Adrenal gland (tissue), 9 donors: ENCODE measurements at regions not wholly inside any gene's neighbourhood (a gene's known extent, or its start where the extent isn't known, plus 50 kb on each side); places are given as distances from the start of the nearest gene placed in this dataset.

Experiments used
- DNase-seq, 7 donors: peaks; one replicate each; pipeline ENCODE4 v3.0.0-alpha.2; 2019 to 2020
- H3K27ac ChIP-seq, 5 donors: fragments of 200-600 bp; sonication (generic) in 4 of 5; 1 replicate in 3 of 5; 2 replicates in 2 of 5; pipeline versions ENCODE4 v1.5.1 to v1.8.0; 2016 to 2020; ENCODE audit warnings: mild to moderate bottlenecking in 1 of 5
- H3K27me3 ChIP-seq: fragments of 200-600 bp; 2 replicates; pipeline ENCODE4 v1.8.0; 2021
- H3K36me3 ChIP-seq, 2 donors: fragments of 200-600 bp; replicated peaks in 1 of 2; 1 replicate in 1 of 2; 2 replicates in 1 of 2; pipeline versions ENCODE4 v1.5.1 to v1.8.0; 2018 to 2022
- H3K4me1 ChIP-seq, 2 donors: fragments of 200-600 bp; replicated peaks in 1 of 2; 1 replicate in 1 of 2; 2 replicates in 1 of 2; pipeline versions ENCODE4 v1.5.1 to v1.8.0; 2018 to 2021
- H3K4me3 ChIP-seq, 4 donors: fragments of 200-600 bp; sonication (generic) in 3 of 4; one replicate each; pipeline ENCODE4 v1.5.1; 2016 to 2018
- H3K9me3 ChIP-seq, 3 donors: fragments of 200-600 bp; sonication (generic) in 1 of 3; replicated peaks in 1 of 3; 1 replicate in 2 of 3; 2 replicates in 1 of 3; pipeline versions ENCODE4 v1.5.1 to v1.8.0; 2016 to 2021
- POLR2A ChIP-seq, 2 donors: fragments of 450-650 bp; IDR thresholded peaks; one replicate each; pipeline ENCODE4 v1.6.1; 2017; ENCODE audit warnings: antibody characterized with exemption in 2 of 2, mild to moderate bottlenecking in 2 of 2, moderate library complexity in 1 of 2
- WGBS, 4 donors: extraction: QIAGEN DNeasy Blood & Tissue Kit in 2 of 4; methylation state at CpG; one replicate each; pipeline versions ENCODE4 v1.1.5 to v1.1.7; 2013 to 2017; 5-methylcytosine and 5-hydroxymethylcytosine counted together
- intact Hi-C, 2 donors: fragments of 100-400 bp; cut with DNase I; formaldehyde crosslinking; loops; one replicate each; pipeline versions ENCODE4 v1.14.1 to v1.15.0; 2022 to 2023
- TF ChIP-seq, protein P1 (sequence below), 6 experiments: fragments of 450-650 bp in 4 of 6; fragments of 200-600 bp in 2 of 6; sonication (generic) in 1 of 6; IDR thresholded peaks; 1 replicate in 5 of 6; 2 replicates in 1 of 6; pipeline versions ENCODE4 v1.5.1 to v1.8.0; 2016 to 2021; ENCODE audit warnings: antibody characterized with exemption in 6 of 6, mild to moderate bottlenecking in 2 of 6, moderate library complexity in 1 of 6
- donor health status: healthy with polysubstance abuse.
- donor health status: Bipolar disorder and iron deficiency.
- donor health status: DM: yes; HTN: yes; CAD: no.
- donor health status: DM: no; HTN: no; CAD: no.
- donor health status: DM: no; HTN: no; CAD: no.

- Histone ChIP-seq H3K27ac (no peak overlapping the region), H3K9me3 (no peaks in the 10 kb centered on the region), H3K27me3 (no peaks in the 10 kb centered on the region), H3K4me3 (no peak overlapping the region), H3K4me1 (no peaks in the 10 kb centered on the region), H3K36me3 (no peaks in the 10 kb centered on the region)
- DNase-seq: no peak
- TF ChIP-seq POLR2A (IDR thresholded peaks at IDR 0.05): no peak
- TF ChIP-seq, protein P1, sequence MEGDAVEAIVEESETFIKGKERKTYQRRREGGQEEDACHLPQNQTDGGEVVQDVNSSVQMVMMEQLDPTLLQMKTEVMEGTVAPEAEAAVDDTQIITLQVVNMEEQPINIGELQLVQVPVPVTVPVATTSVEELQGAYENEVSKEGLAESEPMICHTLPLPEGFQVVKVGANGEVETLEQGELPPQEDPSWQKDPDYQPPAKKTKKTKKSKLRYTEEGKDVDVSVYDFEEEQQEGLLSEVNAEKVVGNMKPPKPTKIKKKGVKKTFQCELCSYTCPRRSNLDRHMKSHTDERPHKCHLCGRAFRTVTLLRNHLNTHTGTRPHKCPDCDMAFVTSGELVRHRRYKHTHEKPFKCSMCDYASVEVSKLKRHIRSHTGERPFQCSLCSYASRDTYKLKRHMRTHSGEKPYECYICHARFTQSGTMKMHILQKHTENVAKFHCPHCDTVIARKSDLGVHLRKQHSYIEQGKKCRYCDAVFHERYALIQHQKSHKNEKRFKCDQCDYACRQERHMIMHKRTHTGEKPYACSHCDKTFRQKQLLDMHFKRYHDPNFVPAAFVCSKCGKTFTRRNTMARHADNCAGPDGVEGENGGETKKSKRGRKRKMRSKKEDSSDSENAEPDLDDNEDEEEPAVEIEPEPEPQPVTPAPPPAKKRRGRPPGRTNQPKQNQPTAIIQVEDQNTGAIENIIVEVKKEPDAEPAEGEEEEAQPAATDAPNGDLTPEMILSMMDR (IDR thresholded peaks at IDR 0.05): no peak
- intact Hi-C loops: no loop called here
These were observed 251.4 kb upstream of the CLEC14A start for GRCh38 chr14:38507299-38507698.

GRCh38 chr14:38505973-38506249, 250.0 kb upstream of the CLEC14A start:
- H3K4me1 ChIP-seq: no peaks in the 10 kb centered on the region
- WGBS, 4 donors: 42 to 63% (median 50%) methylated on average over 1 of the region's 1 CpG
- H3K36me3 ChIP-seq: no peaks in the 10 kb centered on the region
- intact Hi-C loops: no loop called here
- no peak for DNase-seq
- H3K9me3 ChIP-seq: no peaks in the 10 kb centered on the region
- TF ChIP-seq POLR2A (IDR thresholded peaks at IDR 0.05): no peak
- TF ChIP-seq, protein P1 (IDR thresholded peaks at IDR 0.05): no peak
- H3K4me3 ChIP-seq: no peak overlapping the region
- H3K27me3 ChIP-seq: no peaks in the 10 kb centered on the region
- no peak overlapping the region for H3K27ac ChIP-seq

DNA sequence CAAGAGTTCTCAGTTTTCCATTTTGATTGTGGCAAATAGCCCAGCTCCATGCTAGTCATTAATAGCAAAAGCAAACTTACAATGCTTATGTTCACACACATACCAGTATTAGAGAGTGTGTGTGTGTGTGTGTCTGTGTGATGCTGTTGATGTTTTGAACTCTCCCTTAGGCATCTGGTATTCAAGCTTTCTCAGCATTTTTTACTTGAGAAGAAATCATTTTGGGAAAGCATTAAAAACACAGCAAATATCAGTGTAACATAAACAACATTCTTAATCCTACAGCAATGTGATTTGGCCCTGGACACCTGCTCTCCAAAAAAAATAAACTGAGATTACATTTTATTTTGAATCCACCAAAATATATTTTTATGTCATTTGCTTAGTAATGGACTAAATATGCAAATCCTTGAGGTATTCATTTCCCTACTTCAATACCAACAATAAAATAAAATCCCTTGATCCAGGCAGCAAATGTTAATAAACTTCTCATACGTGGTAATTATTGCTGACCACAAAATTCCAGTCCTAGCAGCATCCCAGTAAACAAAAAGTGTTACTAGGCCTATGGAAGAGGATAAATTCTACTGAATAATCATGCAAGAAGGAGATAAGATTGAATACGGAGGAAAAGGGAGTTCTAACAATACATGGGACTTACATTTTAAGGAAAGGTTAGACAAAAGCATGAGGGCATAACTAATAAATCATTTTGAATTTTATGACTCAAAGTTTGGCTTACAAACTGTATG, 249.5 kb upstream of the CLEC14A start:
- Histone ChIP-seq H3K27ac (no peak overlapping the region), H3K9me3 (no peaks in the 10 kb centered on the region), H3K36me3 (no peaks in the 10 kb centered on the region), H3K4me3 (no peak overlapping the region), H3K4me1 (no peaks in the 10 kb centered on the region), H3K27me3 (no peaks in the 10 kb centered on the region)
- DNase-seq: no peak
- intact Hi-C loops: no loop called here
- no peak for TF ChIP-seq POLR2A (IDR thresholded peaks at IDR 0.05)
- TF ChIP-seq, protein P1 (IDR thresholded peaks at IDR 0.05): no peak
- 32 to 47% (median 43%) methylated on average over 2 of the region's 2 CpGs for WGBS, 4 donors

GRCh38 chr14:38504175-38504574, 248.3 kb upstream of the CLEC14A start:
- 74 to 78% (median 77%) methylated on average over 1 of the region's 1 CpG for WGBS, 4 donors
- H3K27me3 ChIP-seq: no peaks in the 10 kb centered on the region
- no peaks in the 10 kb centered on the region for H3K9me3 ChIP-seq
- no peak for DNase-seq
- intact Hi-C loops: no loop called here
- H3K36me3 ChIP-seq: no peaks in the 10 kb centered on the region
- no peak overlapping the region for H3K4me3 ChIP-seq
- no peaks in the 10 kb centered on the region for H3K4me1 ChIP-seq
- no peak overlapping the region for H3K27ac ChIP-seq
- TF ChIP-seq, protein P1 (IDR thresholded peaks at IDR 0.05): no peak
- no peak for TF ChIP-seq POLR2A (IDR thresholded peaks at IDR 0.05)
